Fibroblast of skin of back (primary cell): ENCODE measurements at regions not wholly inside any gene's neighbourhood (a gene's known extent, or its start where the extent isn't known, plus 50 kb on each side); places are given as distances from the start of the nearest gene placed in this dataset.
"Not testable (repeated sequence)": the region's sequence is repeated elsewhere in the genome, so short reads cannot be mapped to it uniquely, and the experiment has no call there.

Source experiments
- DNase-seq: peaks from one replicate; pipeline ENCODE4 v3.0.0-alpha.2; 2013

- no peak for DNase-seq
These were observed 1254.4 kb upstream of the PHF14 start for GRCh38 chr7:9719303-9719702.

GRCh38 chr7:9719721-9720120, 1254.0 kb upstream of the PHF14 start:
- no peak for DNase-seq

- DNase-seq, result not testable (repeated sequence)
These were observed 1247.6 kb upstream of the PHF14 start for GRCh38 chr7:9725940-9726663.

GRCh38 chr7:9726811-9727210, 1246.9 kb upstream of the PHF14 start:
- DNase-seq, result not testable (repeated sequence)

- DNase-seq, result not testable (repeated sequence)
These were observed 1246.2 kb upstream of the PHF14 start for GRCh38 chr7:9727467-9727869.

GRCh38 chr7:9728014-9728657, 1245.5 kb upstream of the PHF14 start:
- not testable (repeated sequence) for DNase-seq

- no peak for DNase-seq
These were observed 1221.6 kb upstream of the PHF14 start for GRCh38 chr7:9752033-9752432.

GRCh38 chr7:9761224-9761623, 1212.4 kb upstream of the PHF14 start:
- DNase-seq, result no peak

- no peak for DNase-seq
These were observed 1196.8 kb upstream of the PHF14 start for GRCh38 chr7:9776900-9777299.

GRCh38 chr7:9778367-9778766, 1195.3 kb upstream of the PHF14 start:
- no peak for DNase-seq

- DNase-seq, result no peak
These were observed 1192.0 kb upstream of the PHF14 start for GRCh38 chr7:9781710-9782109.

- DNase-seq, result no peak
These were observed 1191.4 kb upstream of the PHF14 start for GRCh38 chr7:9782275-9782674.

- no peak for DNase-seq
These were observed 1188.5 kb upstream of the PHF14 start for GRCh38 chr7:9785211-9785610.

GRCh38 chr7:9796241-9796640, 1177.4 kb upstream of the PHF14 start:
- DNase-seq, result no peak

- DNase-seq, result no peak
These were observed 1151.0 kb upstream of the PHF14 start for GRCh38 chr7:9822458-9823290.

GRCh38 chr7:9835199-9835598, 1138.5 kb upstream of the PHF14 start:
- no peak for DNase-seq

GRCh38 chr7:9836671-9837070, 1137.0 kb upstream of the PHF14 start:
- no peak for DNase-seq

GRCh38 chr7:9842301-9842700, 1131.4 kb upstream of the PHF14 start:
- no peak for DNase-seq

- DNase-seq, result no peak
These were observed 1126.8 kb upstream of the PHF14 start for GRCh38 chr7:9846902-9847301.

- DNase-seq, result no peak
These were observed 1119.1 kb upstream of the PHF14 start for GRCh38 chr7:9854605-9855004.

GRCh38 chr7:9856668-9857067, 1117.0 kb upstream of the PHF14 start:
- no peak for DNase-seq

GRCh38 chr7:9863545-9863944, 1110.1 kb upstream of the PHF14 start:
- DNase-seq, result no peak

- no peak for DNase-seq
These were observed 1104.5 kb upstream of the PHF14 start for GRCh38 chr7:9869151-9869550.

GRCh38 chr7:9869566-9869965, 1104.1 kb upstream of the PHF14 start:
- DNase-seq, result no peak
